Stimulated activated CD4-positive, alpha-beta T cell treated with anti-CD3 and anti-CD28 coated beads, Interleukin-12 subunit alpha, Interleukin-12 subunit beta, amount 100 ng/mL, for 4 hours (primary cell): ENCODE measurements at regions not wholly inside any gene's neighbourhood (a gene's known extent, or its start where the extent isn't known, plus 50 kb on each side); places are given as distances from the start of the nearest gene placed in this dataset.

ENCODE experiments used
- DNase-seq: peaks from one replicate; pipeline ENCODE4 v3.0.0-alpha.2; 2020

DNA sequence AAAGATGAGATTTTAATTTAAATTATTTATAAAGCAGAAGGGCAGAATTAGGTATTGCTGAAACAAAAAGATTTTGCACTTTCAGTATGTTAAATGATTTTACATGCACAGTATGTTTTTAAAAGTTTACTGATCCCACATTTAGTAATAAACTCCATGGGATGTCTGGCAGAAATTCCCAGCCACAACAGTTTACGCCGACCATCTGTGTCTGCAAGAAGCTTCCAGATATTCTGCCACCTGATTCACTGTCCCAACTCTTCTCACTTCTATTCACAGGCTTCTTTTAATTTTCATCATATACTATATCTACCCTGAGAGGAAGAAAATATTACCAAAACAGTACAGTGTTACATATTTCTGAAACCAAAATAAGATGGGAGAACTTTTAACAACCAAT is 115.8 kb upstream of the IQCM start:
- no peak for DNase-seq

DNA sequence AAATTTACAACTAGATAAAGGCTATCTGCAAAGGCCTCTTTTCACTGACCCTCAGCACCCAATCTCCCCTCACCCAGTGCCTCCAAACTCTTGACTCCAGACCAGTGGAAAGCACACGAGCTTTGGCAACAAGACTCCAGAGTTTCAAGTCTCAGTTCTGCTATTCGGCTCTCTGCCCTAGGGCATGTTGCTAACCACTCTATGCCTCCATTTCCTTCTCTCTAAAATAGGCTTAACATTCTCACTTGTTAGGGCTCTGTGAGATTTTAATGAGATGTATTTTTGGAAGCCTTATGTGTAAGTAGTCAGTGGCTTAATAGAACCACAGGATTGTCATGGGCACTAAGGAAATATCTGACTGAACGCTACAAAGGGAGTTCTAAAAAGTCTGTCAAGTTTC is 116.5 kb upstream of the IQCM start:
- DNase-seq = no peak

DNA sequence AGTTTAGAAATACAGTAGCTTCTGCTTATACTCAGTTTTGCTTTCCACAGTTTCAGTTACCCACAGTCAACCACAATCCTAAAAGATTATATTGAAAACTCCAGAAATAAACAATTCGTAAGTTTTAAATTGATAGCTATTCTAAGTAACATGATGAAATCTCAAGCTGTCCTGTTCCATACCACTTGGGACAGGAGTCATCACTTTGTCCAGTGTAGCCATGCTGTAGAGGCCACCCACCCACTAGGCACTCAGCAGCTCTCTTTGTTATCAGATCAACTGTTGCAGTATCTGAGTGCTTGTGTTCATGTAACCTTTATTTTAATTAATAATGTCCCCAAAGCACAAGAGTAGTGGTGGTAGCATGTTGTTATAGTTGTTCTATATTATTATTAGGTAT is 117.5 kb upstream of the IQCM start:
- DNase-seq = no peak

DNA sequence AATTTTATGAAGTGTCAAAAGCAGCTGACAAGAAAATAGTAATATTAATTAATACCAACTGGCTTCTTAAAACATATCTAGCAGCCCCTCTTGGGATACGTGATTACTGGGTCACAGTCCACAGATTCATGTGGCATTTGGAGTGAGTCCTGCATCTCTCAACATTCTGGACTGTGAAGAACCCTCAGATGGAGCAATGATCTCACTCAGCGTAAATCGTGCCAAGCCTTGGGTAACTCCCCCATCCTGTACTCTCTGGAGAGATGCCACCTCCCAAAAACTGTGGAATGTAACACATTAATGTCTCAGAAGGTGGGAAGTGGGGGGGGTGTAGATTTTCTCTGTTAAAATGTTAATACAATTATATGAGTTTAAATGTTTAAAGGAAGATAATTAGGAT is 118.2 kb upstream of the IQCM start:
- DNase-seq = no peak

DNA sequence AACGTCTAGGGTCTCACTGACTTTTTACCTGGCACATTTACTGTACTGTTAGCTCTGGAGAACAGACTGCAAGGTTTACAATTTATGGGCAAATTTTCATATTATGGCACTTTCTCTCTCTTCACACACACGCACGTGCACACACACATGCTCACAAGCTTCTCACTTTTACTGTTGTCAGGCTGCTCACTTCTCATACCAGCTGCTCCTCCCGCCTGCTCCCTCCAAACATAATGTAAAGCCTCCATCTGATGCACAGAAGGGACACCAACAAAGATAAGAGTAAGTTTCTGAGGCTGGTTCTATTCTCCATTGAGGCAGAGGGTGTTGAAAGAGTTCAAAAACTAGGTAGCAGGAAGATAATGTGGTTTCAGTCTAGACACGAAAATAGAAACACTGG is 128.9 kb upstream of the DCLK2 start:
- DNase-seq = no peak

DNA sequence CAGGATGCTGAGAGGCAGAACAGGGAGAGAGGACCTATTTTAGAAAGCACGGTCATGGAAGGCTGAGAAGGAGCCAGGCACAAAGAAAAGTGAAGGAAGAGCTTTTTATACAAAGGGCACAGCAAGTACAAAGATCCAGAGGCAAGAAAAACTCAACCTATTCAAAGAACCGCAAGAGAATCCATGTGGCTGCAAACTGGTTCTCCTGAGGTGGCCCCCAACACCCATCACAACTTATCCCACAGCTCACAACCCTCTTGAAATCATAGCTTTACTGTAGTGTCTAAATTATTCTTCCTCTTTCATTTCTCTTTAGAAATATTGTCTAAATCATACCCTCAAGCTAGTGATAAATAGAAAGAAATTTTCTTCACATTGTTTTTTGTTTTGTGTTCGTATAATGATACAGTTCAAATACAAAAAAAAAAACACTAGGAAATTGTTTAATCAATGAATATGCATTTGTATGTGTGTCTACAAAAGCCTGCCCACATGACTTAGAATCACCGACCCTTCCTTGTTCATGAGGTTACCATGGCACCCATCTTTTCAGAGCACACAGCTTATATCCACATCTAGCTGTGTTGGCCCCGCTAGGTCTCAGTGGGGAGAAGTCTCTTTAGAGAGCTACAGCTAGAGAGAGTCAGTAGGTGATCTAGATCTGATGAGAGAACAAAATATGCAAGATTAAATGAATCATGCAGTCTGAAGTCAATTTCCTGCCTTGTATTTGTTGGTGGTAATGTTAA is 126.9 kb upstream of the DCLK2 start:
- no peak for DNase-seq

DNA sequence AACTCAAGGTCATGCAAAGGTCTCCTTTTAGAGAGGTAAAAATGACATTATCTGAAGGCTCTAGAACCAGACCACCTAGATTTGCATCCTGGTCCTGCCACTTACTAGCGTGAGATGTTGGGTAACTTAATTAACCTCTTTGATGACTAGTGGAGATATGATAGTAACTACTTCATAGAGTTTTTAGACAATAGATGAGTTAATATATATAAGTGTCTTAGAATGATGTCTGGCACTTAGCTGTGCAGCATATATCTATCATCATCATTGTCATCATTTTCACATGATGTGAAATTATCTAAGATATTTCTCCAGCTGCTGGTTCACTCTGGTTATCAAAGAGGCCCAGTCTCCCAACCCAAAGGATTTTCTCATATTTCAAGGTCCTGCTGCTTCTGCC is 126.1 kb upstream of the DCLK2 start:
- no peak for DNase-seq

DNA sequence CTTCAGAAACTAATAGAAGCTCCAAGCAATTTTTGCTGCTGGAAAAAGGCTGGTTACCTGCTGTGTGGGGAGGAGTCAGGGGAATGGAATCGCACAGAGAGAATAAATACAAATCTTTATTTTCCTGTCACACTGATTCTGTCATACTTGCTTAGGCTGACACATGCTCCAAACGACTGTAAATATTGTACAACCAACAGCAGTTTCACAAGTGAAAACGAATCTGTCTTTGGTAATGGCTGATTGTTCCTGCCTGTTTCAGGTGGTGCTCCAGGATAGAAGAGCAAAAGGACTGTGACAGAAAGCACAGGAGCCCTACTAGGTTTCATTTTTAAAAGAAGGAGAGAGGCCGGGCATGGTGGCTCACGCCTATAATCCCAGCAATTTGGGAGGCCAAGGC is 125.5 kb upstream of the DCLK2 start:
- DNase-seq = no peak

DNA sequence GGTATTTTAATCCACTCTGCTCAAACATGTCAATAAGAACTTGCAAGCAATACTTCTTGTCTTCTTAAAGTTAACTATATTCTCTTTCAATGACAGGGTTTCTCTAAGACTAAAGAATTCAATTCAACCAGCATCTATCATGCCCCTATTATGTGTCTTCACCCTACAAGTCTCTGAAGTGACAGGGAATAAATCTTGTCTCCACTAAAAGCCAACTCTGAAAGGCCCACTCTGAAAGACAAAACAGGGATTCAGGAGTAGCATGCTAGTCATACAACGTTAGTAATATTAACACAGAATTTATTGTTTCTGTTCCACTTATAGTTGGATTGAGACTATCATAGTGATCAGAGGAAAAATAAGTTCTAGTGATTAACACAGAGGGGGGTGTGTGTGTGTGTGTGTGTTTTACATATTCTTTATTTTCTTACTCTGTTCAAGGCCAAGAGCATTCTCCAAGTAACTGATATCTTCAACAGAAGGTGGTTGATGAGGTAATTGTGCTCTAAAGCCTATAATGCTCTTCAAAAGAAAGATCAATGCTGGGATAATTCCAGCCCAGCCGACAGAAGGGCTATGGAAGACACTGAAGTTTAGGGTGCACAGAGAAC is 122.4 kb upstream of the DCLK2 start:
- no peak for DNase-seq

DNA sequence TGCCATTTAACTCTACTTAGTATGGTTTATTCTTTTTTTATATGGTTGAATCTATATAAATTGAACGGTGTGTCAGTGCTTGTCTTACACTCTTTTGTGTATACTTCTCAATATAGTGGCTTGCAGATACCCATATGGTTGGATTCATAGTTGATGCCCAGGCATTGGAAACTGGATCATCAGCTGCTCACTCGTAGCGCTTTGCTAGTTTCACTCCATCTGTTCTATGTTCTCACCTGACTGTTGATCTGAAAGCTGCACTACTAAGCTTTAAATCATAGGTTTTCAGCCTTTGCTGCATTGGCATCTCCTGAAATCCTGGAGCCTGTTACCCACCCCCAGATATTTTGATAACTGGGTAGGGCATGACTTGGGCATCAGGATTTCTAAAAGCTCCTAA is 121.6 kb upstream of the DCLK2 start:
- no peak for DNase-seq

DNA sequence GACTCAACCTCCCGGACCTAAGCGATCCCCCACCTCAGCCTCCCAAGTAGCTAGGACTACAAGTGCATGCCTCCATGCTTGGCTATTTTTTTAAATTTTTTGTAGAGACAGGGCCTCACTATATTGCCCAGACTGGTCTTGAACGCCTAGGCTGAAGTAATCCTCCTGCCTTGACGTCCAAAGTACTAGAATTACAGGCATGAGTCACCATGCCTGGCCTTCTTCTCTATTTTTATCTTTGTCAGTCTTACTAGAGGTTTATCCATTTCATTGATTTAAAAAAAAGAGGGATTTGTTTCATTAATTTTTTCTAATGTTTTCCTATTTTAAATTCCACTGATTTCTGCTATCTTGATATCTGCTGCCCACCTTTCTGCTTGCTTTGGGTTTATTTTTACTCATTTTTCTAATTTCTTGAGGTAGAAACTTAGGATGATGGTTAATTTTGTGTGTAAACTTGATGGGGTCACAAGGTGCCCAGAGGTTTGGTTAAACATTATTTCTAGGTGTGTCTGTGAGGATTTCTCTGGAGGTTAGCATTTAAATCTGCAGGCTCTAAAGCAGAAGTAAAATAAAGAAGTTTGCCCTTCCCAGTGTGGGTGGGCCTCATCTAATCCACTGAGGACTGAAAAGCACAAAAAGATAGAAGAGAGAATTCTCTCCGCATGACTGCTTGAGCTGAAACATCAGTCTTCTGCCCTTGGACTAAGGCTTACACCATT is 116.2 kb upstream of the DCLK2 start:
- DNase-seq = no peak

DNA sequence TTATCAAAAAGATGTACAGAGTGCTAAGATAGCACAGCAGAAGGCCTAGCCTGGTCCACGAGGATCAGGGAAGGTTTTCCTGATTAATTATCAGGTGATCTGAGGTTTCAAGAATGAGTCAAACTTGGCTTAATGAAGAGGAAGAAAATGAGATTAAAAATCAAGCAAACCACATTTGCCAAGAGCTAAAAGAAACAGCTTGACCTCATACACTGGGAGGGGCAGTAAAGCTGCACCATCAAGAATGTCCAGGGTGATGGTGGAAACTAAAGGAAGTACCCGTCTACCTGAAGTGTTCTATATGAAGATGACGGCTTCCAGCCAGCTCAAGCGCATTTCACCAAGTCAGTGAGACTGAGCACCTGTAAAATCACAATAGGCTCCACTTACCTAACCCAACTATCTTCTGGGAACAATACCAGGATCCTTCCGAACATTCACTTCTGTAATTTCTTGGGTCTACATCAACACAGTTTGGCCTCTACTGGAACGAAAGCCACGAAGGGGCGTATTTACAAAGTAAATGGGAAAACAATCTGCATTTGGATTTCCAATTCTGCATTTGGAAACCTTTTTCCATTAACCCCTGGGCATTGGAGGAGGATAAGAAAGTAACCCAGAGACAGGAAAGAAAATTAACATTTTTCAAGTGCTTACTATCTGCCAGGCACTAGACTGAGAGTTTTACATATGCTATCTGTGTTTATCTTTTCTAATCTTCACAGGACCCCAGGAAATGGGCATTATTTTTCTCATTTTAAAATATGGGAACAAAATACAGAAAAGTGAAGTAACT is 114.0 kb upstream of the DCLK2 start:
- no peak for DNase-seq

DNA sequence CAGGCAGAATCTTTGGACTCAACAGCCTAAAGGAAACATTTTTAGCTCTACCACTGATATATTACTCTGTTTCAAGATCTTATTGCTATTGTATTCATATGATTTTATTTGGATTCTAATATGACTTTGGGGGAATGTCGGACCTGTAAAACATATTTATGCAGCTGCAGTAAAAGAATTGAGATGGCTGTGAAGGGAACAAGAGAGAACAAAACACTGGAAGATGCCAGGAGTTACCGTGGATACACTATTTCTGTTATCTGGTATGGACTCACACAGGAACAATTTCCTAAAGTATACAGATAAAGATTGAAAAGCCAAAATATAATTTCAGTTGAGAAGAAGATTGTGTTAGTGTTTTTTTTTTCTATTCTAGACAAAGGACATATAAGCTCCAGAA is 113.0 kb upstream of the DCLK2 start:
- no peak for DNase-seq

DNA sequence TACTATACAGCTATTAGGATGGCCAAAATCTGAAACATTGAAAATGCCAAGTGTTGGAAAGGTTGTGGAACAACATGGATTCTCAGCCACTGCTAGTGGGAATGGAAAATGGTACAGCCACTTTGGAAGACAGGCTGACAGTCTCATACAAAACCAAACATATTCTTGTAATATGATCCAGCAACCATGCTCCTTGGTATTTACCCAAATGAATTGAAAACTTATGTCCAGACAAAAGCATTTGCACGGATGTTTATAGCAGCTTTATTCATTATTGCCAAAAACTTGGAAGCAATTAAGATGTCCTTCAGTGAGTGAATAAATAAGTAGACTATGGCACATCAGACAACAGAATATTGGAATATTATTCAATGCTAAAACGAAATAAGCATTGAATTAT is 105.8 kb upstream of the DCLK2 start:
- DNase-seq = no peak

DNA sequence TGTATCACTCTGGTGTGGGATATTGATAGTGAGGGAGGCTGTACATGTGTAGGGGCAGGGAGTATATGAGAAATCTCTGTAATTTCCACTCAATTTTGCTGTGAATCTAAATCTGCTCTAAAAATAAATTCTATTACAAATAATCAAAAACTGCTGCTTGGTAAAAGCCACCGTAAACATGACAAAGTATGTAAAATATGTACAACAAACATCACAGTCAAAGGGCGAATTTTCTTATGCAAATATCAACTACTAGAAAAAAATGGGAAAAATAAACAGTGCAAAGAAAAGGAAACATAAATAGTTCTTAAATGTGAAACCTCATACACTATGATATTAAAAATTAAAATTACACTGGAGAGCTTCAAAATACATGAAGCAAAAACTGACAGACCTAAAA is 105.1 kb upstream of the DCLK2 start:
- no peak for DNase-seq

DNA sequence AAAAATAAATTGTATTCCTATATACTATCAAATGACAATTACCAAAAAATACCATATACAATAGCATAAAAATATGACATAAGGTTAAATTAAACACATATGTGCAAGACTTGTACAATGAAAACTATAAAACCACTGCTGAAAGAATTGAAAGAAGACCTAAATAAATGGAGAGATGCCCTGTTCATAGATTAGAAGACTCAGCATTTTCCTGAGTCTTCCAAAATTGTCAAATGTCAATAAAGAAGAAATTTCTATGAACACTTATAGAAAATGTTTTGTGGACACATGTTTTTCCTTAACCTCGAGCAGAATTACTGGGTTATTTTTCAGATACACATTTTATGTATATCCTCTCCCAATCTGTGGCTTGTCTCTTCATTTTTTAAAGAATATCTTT is 103.1 kb upstream of the DCLK2 start:
- DNase-seq = no peak

DNA sequence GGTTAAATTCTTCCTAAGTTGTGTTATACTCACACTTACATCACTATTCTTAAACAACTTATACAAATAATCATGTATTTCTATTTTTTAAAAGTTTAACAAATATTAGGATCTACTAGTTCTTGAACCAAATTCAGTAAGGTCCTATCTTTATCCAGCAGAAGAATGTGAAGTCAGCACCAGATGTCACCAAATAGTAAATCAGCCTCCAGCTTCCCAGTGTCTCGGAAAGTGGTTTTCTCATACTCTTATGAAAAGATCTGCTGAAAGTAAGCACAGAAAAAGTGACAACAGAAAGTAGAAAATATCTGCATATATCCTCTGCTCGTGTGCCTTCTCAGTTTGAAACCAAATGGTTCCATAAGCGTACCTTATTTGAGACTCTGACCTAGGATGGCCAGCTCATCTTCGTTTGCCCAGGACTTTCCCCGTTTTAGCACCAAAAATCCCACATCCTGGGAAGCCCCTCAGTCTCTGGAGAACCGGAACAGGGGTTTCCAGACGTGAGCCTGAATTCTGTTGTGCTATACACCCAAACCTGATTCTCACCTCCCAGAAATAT is 98.0 kb upstream of the DCLK2 start:
- no peak for DNase-seq

DNA sequence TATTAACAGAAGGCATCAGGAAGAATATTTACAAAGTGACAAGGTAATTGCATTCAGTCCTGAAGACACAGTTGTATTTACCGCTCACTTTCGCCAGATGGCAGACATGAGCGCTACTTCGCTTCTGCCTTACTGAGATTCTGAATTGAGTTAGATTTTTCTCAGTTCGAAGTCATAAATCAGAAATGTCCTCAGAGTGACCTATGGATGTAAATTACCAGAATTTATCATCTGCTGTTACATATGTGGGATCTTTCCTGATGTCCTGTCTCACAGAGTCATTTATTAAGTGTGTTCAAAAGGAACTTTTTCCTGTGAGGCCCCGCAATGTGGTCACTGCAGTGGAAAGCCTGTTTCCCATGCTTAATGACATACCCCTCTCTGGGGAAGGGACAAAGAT is 97.3 kb upstream of the DCLK2 start:
- peak; percentile 36 for DNase-seq

DNA sequence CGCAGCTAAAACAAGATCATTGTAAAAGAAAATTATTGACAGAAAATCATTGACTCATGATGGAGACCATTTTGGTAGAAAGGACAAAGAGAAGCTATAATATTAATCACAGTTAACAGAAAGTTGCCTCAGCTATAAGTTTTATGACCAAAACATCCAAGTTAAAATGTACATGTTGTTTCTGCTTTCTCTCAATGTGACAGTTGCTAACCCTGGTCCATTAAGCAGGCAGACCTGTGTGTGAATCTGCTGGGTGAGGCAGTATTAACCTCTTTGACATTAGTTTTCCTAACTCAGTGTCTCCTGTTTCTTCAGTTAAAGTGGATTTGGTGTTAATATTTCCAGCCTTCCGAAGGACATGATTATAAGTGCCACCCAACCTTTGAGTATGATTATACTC is 94.8 kb upstream of the DCLK2 start:
- DNase-seq = no peak

DNA sequence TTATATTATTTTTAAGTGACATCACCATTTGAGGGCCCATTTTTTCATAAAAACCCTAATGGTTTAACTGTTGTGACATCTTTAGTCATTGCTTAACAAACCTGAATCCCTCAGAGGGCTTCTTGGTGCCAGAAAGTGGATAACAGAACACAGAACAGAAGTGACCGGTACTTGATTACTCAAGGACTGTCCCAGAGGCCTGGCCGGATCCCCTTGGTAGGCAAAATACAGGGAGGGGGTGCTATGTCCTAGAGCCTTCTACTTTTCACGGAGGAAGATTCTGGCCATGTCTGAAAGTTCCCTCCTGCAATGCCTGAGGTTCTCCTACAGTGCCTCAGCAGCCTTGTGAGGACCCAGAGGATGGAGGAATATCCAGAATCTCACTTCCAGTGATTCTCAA is 94.3 kb upstream of the DCLK2 start:
- no peak for DNase-seq

DNA sequence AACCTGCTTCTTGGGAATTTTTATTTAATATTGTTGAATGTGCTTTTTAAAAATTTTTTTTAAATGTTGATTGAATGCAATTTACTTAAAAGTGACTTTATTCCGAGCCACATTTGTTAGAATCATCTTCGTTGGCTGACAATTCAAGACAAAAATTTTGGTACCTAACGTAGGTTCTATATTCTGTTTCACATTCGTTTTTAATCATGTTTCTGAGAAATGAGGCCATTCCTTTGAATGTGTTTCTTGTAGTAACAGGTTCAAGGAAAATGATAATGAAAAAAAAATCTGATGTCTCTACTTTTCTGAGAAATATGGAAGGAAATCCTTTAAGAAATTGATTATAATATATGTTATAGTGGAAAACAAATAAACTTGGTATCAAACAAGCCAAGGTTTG is 92.3 kb upstream of the DCLK2 start:
- no peak for DNase-seq

DNA sequence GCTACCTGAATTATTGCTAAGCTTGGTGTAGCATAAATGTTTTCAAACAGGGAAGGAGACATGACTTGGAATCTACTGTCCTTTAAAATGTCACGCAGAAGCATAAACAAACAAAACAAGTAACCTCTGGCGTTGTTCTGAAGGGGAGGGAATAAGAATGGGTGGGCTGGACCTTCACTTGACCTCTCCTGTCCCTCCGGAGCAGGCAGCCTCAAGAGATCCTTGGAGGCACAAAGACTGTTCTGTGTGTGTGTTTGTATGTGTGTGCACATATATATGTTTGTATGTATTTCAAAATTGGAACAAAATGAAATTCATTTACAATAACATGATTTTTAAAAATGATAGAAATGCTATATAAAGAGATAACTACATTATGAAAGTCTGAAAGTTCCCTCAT is 91.3 kb upstream of the DCLK2 start:
- no peak for DNase-seq

DNA sequence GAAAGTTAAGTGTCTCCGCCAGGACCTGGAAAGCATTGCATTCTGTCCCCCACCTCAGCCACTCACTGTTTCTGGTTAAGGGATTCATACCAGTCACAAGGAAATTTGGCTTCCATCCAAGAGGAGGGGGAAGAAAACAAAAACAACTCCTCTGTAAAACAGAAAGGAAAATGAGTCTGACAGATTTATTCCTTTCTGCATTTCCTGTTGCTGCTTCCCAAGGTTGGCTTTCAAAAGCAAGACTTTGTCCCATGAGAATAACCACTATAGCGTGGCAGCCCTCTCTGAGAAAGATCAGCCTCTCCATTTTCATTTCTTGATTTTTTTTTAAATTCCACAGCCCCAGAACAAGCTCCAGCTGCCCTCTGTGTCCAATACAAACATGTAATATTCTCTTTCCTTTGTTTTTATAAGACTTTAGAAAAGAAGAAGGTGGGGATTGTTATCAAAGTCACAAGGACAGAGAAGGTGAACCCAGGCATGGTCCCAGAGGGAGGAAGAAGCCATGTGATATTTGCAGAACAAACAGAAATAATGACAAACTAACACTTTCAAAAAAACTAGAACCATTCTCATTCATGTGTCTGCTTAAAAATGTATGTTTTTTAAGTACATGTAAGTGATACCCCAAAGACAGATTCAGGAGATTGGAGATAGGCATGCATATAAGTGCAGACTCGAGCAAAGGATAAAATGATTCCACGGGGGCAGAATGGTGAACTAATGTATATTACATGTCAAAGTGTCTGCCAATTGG is 90.7 kb upstream of the DCLK2 start:
- no peak for DNase-seq
